Esophagus squamous epithelium (tissue), 4 donors: ENCODE measurements at regions not wholly inside any gene's neighbourhood (a gene's known extent, or its start where the extent isn't known, plus 50 kb on each side); places are given as distances from the start of the nearest gene placed in this dataset.

ENCODE experiments used
- POLR2A ChIP-seq, 4 donors: fragments of 450-650 bp; IDR thresholded peaks; one replicate each; pipeline ENCODE4 v1.6.1; 2017; ENCODE audit warnings: antibody characterized with exemption in 4 of 4, mild to moderate bottlenecking in 4 of 4, moderate library complexity in 3 of 4
- TF ChIP-seq, protein P1 (sequence below), 6 experiments: fragments of 450-650 bp in 4 of 6; fragments of 200-600 bp in 2 of 6; sonication (generic) in 2 of 6; IDR thresholded peaks; one replicate each; pipeline ENCODE4 v1.5.1; 2016 to 2019; ENCODE audit warnings: antibody characterized with exemption in 6 of 6, mild to moderate bottlenecking in 4 of 6, moderate library complexity in 4 of 6

DNA sequence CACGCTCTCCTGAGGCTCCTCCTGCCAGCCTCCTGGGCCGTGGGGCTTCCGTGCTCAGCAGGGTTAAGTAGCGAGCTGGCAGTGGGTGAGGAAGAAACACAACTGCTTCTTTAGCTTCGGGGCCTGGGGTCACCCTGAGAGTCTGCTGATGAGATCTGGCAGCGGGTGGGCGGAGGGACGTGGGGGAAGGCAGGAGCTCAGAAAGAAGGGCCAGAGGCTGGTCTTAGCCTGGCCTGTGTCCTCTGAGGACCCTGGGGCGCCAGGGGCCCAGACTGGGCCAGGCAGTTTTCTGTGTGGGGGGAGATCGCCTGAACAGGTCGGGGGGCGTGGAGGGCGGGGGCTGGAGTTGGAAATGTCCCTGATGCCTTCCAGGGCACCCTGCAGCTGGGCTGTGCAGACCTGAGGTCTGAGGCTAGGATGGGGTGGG lies 97.8 kb upstream of the GSE1 start:
- TF ChIP-seq, protein P1, sequence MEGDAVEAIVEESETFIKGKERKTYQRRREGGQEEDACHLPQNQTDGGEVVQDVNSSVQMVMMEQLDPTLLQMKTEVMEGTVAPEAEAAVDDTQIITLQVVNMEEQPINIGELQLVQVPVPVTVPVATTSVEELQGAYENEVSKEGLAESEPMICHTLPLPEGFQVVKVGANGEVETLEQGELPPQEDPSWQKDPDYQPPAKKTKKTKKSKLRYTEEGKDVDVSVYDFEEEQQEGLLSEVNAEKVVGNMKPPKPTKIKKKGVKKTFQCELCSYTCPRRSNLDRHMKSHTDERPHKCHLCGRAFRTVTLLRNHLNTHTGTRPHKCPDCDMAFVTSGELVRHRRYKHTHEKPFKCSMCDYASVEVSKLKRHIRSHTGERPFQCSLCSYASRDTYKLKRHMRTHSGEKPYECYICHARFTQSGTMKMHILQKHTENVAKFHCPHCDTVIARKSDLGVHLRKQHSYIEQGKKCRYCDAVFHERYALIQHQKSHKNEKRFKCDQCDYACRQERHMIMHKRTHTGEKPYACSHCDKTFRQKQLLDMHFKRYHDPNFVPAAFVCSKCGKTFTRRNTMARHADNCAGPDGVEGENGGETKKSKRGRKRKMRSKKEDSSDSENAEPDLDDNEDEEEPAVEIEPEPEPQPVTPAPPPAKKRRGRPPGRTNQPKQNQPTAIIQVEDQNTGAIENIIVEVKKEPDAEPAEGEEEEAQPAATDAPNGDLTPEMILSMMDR (IDR thresholded peaks at IDR 0.05): no peak
- TF ChIP-seq POLR2A (IDR thresholded peaks at IDR 0.05): no peak
